GM19324 (cell line): ENCODE measurements at regions not wholly inside any gene's neighbourhood (a gene's known extent, or its start where the extent isn't known, plus 50 kb on each side); places are given as distances from the start of the nearest gene placed in this dataset.
"Not testable (repeated sequence)": the region's sequence is repeated elsewhere in the genome, so short reads cannot be mapped to it uniquely, and the experiment has no call there.

ENCODE experiments used
- ATAC-seq: cut with Tn5 transposase; IDR thresholded peaks from one replicate; pipeline ENCODE4 v1.9.1; 2021; ENCODE audit warnings: mild to moderate bottlenecking, moderate library complexity; ENCODE audit not compliant: unreplicated experiment, low FRiP score

- ATAC-seq = no peak
Observed at GRCh38 chr9:25850803-25851202, 172.6 kb upstream of the TUSC1 start.

- no peak for ATAC-seq
Observed at GRCh38 chr9:25845867-25846266, 167.6 kb upstream of the TUSC1 start.

- no peak for ATAC-seq
Observed at GRCh38 chr9:25830381-25830780, 152.1 kb upstream of the TUSC1 start.

- ATAC-seq = no peak
Observed at GRCh38 chr9:25827626-25828025, 149.4 kb upstream of the TUSC1 start.

GRCh38 chr9:25816439-25816838 lies 138.2 kb upstream of the TUSC1 start:
- no peak for ATAC-seq

GRCh38 chr9:25814023-25814422 lies 135.8 kb upstream of the TUSC1 start:
- ATAC-seq = no peak

GRCh38 chr9:25813478-25813877 lies 135.2 kb upstream of the TUSC1 start:
- ATAC-seq = no peak

GRCh38 chr9:25808554-25808953 lies 130.3 kb upstream of the TUSC1 start:
- ATAC-seq = no peak

- ATAC-seq = no peak
Observed at GRCh38 chr9:25804856-25805255, 126.6 kb upstream of the TUSC1 start.

- ATAC-seq = not testable (repeated sequence)
Observed at GRCh38 chr9:25801989-25802388, 123.7 kb upstream of the TUSC1 start.

GRCh38 chr9:25773805-25774204 lies 95.6 kb upstream of the TUSC1 start:
- ATAC-seq = no peak

- ATAC-seq = no peak
Observed at GRCh38 chr9:25755951-25756350, 77.7 kb upstream of the TUSC1 start.

- no peak for ATAC-seq
Observed at GRCh38 chr9:25752398-25752797, 74.2 kb upstream of the TUSC1 start.

- no peak for ATAC-seq
Observed at GRCh38 chr9:25742256-25742655, 64.0 kb upstream of the TUSC1 start.

GRCh38 chr9:25733336-25733982 lies 55.2 kb upstream of the TUSC1 start:
- ATAC-seq = no peak

GRCh38 chr9:25731895-25732794 lies 53.9 kb upstream of the TUSC1 start:
- not testable (repeated sequence) for ATAC-seq
